Bronchial epithelial cell (primary cell): ENCODE measurements at regions not wholly inside any gene's neighbourhood (a gene's known extent, or its start where the extent isn't known, plus 50 kb on each side); places are given as distances from the start of the nearest gene placed in this dataset.
A peak's percentile ranks its signal among the peaks of the same experiment; 100 is the strongest.

ENCODE experiments used
- DNase-seq: peaks from one replicate; pipeline ENCODE4 v3.0.0-alpha.2; 2010; ENCODE audit warnings: low read depth
- FAIRE-seq: peaks from 2 replicates; lab custom pipeline; 2011; peaks lifted over from hg19 to GRCh38; lab: Jason Lieb, UNC
- H3K27me3 ChIP-seq: 2 replicates; pipeline ENCODE4 v1.5.1; 2011; ENCODE audit warnings: low read length; ENCODE audit not compliant: control insufficient read depth, insufficient read depth
- H3K36me3 ChIP-seq: 2 replicates; pipeline ENCODE4 v1.5.1; 2011; ENCODE audit warnings: low read length; ENCODE audit not compliant: control insufficient read depth, insufficient read depth
- H3K4me3 ChIP-seq: 2 replicates; pipeline ENCODE4 v1.5.1; 2011; ENCODE audit warnings: mild to moderate bottlenecking, low read depth, low read length, control low read depth
- TF ChIP-seq, protein P1 (sequence below): IDR thresholded peaks from 2 replicates; pipeline ENCODE4 v1.5.1; 2011; ENCODE audit warnings: mild to moderate bottlenecking, moderate library complexity, low read length, control low read depth, inconsistent platforms; ENCODE audit not compliant: insufficient read depth, severe bottlenecking

DNA sequence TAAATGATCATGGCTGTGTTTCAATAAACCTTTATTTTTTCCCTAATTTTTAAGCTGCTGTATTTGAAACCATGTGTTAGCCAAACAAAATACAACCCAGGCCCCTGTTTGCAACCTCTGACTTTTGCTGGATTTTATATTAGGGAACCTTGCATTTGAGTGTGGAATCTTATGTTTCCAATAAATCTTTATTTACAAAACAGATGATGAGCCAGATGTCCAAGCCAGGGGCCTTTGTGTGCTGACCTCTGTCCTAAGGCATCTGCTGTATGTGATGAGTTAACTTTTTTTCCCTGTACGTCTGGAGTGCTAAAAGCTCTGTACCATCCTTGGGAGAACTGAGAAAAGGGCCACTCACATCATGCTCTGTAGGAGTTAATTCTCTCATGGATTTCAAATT is 162.9 kb downstream of the TRIB2 start:
- TF ChIP-seq, protein P1, sequence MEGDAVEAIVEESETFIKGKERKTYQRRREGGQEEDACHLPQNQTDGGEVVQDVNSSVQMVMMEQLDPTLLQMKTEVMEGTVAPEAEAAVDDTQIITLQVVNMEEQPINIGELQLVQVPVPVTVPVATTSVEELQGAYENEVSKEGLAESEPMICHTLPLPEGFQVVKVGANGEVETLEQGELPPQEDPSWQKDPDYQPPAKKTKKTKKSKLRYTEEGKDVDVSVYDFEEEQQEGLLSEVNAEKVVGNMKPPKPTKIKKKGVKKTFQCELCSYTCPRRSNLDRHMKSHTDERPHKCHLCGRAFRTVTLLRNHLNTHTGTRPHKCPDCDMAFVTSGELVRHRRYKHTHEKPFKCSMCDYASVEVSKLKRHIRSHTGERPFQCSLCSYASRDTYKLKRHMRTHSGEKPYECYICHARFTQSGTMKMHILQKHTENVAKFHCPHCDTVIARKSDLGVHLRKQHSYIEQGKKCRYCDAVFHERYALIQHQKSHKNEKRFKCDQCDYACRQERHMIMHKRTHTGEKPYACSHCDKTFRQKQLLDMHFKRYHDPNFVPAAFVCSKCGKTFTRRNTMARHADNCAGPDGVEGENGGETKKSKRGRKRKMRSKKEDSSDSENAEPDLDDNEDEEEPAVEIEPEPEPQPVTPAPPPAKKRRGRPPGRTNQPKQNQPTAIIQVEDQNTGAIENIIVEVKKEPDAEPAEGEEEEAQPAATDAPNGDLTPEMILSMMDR: no peak
- Histone ChIP-seq H3K36me3 (no peaks in the 10 kb centered on the region), H3K27me3 (no peaks in the 10 kb centered on the region), H3K4me3 (no peak overlapping the region)
- DNase-seq (no peak), FAIRE-seq (no peak)

DNA sequence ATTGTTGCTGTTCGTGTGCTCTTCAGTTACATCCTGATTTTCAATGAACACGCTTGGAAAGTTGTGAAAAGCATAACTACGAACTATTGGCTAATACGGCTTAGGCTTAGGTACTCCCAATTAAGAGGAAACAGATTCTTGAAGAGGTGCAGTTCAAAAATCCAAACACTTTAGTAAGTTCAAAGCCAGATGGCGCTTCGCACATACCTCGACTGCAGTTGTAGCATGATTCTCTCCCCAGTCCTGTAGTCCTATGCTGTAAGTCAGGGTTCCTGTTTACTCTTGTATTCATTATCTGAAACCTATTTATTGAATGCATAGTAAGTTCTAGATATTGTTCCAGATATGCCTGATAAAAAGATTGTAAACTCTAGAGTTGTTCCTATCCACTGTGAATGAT is 165.2 kb downstream of the TRIB2 start:
- FAIRE-seq (no peak), DNase-seq (no peak)
- TF ChIP-seq, protein P1: no peak
- Histone ChIP-seq H3K27me3 (no peaks in the 10 kb centered on the region), H3K36me3 (no peaks in the 10 kb centered on the region), H3K4me3 (no peak overlapping the region)

DNA sequence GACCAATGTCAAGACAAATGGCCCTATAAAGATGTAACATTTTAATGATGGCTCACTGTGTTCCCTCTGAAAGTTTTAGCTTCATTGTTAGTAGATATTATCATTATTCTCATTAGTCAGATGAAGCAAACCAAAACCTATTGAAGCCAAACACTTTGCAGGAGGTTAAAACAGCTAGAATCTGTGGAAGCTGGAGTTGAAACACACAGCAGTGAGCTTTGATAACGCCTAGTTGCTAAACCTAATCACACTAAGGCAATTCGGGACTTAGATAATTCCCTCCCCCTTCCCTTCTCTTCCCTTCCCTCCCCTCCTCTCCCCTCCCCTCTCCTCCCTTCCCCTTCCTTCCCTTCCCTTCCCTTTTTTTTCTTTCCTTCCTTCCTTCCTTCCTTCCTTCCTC is 165.7 kb downstream of the TRIB2 start:
- H3K4me3 ChIP-seq: no peak overlapping the region
- no peaks in the 10 kb centered on the region for H3K27me3 ChIP-seq
- TF ChIP-seq, protein P1: no peak
- no peak for DNase-seq
- no peaks in the 10 kb centered on the region for H3K36me3 ChIP-seq
- FAIRE-seq: no peak

DNA sequence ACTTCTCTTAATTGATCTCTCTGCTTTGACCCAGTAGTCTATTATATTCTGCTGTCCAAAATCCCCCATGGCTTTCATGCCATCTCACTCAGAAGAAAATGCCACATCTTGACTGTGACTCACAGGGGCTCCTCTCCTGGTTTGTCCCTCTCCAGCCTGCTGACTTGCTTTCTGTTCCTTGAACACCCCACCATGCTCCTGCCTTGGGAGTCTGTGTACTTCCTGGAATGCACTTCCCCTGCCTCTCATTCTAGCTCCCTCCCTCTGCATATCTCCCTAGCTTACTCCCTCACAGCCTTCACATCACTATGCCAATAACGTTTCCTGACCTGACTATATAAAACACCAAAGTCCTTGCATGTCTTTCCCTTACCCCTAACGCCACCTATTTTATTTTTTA is 167.2 kb downstream of the TRIB2 start:
- TF ChIP-seq, protein P1: no peak
- Histone ChIP-seq H3K36me3 (no peaks in the 10 kb centered on the region), H3K4me3 (no peak overlapping the region), H3K27me3 (no peaks in the 10 kb centered on the region)
- DNase-seq (no peak), FAIRE-seq (no peak)

DNA sequence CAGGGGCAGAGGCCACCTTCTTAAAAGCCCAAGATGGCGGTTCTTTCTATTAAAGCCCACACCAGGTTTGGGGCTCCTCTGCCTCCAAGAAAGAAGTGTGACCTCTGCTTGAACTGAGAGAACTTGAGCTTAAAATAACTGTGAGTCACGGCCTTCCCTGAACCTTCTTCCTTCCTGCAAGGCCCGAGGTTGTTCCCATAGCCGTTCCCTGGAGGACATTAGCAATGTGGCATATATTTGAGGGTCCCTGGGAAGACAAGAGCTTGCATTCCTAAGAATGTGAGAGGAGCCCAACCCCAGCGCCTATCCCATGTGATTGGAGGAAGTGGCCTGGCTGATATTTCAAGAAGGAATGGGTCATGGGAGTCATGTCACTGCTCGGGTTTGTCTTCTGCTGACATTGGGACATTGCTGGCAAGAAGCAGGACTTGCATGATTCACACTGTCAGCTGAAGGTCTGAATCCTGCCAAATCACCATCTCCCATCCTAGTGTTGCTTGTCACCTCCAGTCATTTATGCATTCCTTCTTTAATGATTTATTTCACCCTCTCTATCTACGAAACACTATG is 168.1 kb downstream of the TRIB2 start:
- Histone ChIP-seq H3K36me3 (no peaks in the 10 kb centered on the region), H3K27me3 (no peaks in the 10 kb centered on the region), H3K4me3 (no peak overlapping the region)
- FAIRE-seq (peak; percentile 60), DNase-seq (peak; percentile 54)
- TF ChIP-seq, protein P1: no peak

DNA sequence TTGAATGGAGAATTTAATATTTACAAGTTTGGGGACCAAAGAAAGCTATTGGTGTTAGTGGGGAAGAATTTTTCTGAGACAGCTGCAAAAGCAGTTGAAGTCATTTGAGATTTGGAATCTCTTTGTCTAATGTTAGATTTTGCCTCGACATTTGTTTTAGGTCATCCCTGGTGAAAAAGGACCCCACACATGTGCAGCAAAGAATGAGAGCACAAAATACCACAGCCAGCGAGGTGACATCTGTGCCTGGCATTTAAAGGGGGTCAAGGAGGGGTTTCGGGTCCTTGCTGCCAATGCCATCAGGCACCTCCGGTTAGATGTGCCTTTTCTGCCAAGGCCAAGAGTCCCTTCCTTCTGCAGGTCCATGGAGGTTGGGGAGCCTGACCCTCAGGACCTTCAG is 173.3 kb downstream of the TRIB2 start:
- TF ChIP-seq, protein P1: no peak
- DNase-seq (no peak), FAIRE-seq (no peak)
- Histone ChIP-seq H3K4me3 (no peak overlapping the region), H3K27me3 (no peaks in the 10 kb centered on the region), H3K36me3 (no peaks in the 10 kb centered on the region)
